AG04449 (cell line): ENCODE measurements at regions not wholly inside any gene's neighbourhood (a gene's known extent, or its start where the extent isn't known, plus 50 kb on each side); places are given as distances from the start of the nearest gene placed in this dataset.

Source experiments
- CTCF ChIA-PET: fragments of 350-600 bp; formaldehyde crosslinking; extraction: SDS; loops from one replicate; lab custom pipeline; 2021; ENCODE audit warnings: antibody characterized with exemption; lab: Yijun Ruan, JAX
- POLR2A ChIA-PET: fragments of 400-600, 350-600 bp; formaldehyde crosslinking; extraction: SDS; loops from one replicate; lab custom pipeline; 2020; ENCODE audit warnings: antibody characterized with exemption, inconsistent platforms; lab: Yijun Ruan, JAX
- DNase-seq: peaks from one replicate; pipeline ENCODE4 v3.0.0-alpha.2; 2010; ENCODE audit warnings: low read depth, low spot score
- H3K4me3 ChIP-seq: 2 replicates; pipeline ENCODE4 v1.5.1; 2011; ENCODE audit warnings: low read depth, mild to moderate bottlenecking, control low read depth, low read length
- CTCF ChIP-seq: IDR thresholded peaks from one replicate; pipeline ENCODE4 v1.5.1; 2011; ENCODE audit warnings: mild to moderate bottlenecking, moderate library complexity, low read length, control low read depth, inconsistent platforms; ENCODE audit not compliant: insufficient read depth; ENCODE audit errors: missing control alignments

- no peak for DNase-seq
- no peak for TF ChIP-seq CTCF
- CTCF ChIA-PET = no interaction called here
- POLR2A ChIA-PET = no interaction called here
- no peak overlapping the region for H3K4me3 ChIP-seq
Measured at GRCh38 chr18:25661831-25662230, 309.9 kb upstream of the ZNF521 start.

- H3K4me3 ChIP-seq = no peak overlapping the region
- ChIA-PET CTCF (no interaction called here), POLR2A (no interaction called here)
- no peak for TF ChIP-seq CTCF
- no peak for DNase-seq
Measured at GRCh38 chr18:25659541-25659940, 307.6 kb upstream of the ZNF521 start.

GRCh38 chr18:25658476-25658875 is 306.5 kb upstream of the ZNF521 start:
- no peak overlapping the region for H3K4me3 ChIP-seq
- no peak for TF ChIP-seq CTCF
- CTCF ChIA-PET = no interaction called here
- POLR2A ChIA-PET = no interaction called here
- no peak for DNase-seq

- no peak for DNase-seq
- POLR2A ChIA-PET = no interaction called here
- CTCF ChIA-PET = no interaction called here
- H3K4me3 ChIP-seq = no peak overlapping the region
- no peak for TF ChIP-seq CTCF
Measured at GRCh38 chr18:25651553-25651952, 299.6 kb upstream of the ZNF521 start.

- DNase-seq = peak; percentile 93
- ChIA-PET POLR2A (interaction anchor here (0.8 kb wide), 1 partner anchor 87 kb away, joined by 3 read pairs; no protein-coding TSS in a partner anchor), CTCF (interaction anchor here (1.8 to 3.1 kb wide), 2 partner anchors 12 to 182 kb away, joined by 4 to 9 read pairs; no protein-coding TSS in a partner anchor)
- H3K4me3 ChIP-seq = no peak overlapping the region
- TF ChIP-seq CTCF = no peak
Measured at GRCh38 chr18:25650201-25650941, 298.4 kb upstream of the ZNF521 start.

- POLR2A ChIA-PET = interaction anchor here (1.4 kb wide), 1 partner anchor 8 kb away, joined by 3 read pairs; no protein-coding TSS in a partner anchor
- TF ChIP-seq CTCF = no peak
- no peak overlapping the region for H3K4me3 ChIP-seq
- no peak for DNase-seq
- CTCF ChIA-PET = interaction anchor here (1.8 to 3.1 kb wide), 2 partner anchors 10 to 183 kb away, joined by 4 to 9 read pairs; no protein-coding TSS in a partner anchor
Measured at GRCh38 chr18:25648716-25649260, 296.8 kb upstream of the ZNF521 start.
